Upper lobe of right lung (tissue), 1 donor: ENCODE measurements at regions not wholly inside any gene's neighbourhood (a gene's known extent, or its start where the extent isn't known, plus 50 kb on each side); places are given as distances from the start of the nearest gene placed in this dataset.

Experiments
- ATAC-seq: fragments of 200-7000 bp; cut with Tn5 transposase; one replicate; pipeline ENCODE4 v1.9.1; 2020; ENCODE audit warnings: mild to moderate bottlenecking, moderate library complexity
- DNase-seq: peaks from one replicate; pipeline ENCODE4 v3.0.0-alpha.2; 2020
- H3K27ac ChIP-seq: fragments of 200-600 bp; one replicate; pipeline ENCODE4 v1.8.0; 2022
- H3K27me3 ChIP-seq: fragments of 200-600 bp; one replicate; pipeline ENCODE4 v1.8.0; 2022; ENCODE audit warnings: mild to moderate bottlenecking
- H3K36me3 ChIP-seq: fragments of 200-600 bp; one replicate; pipeline ENCODE4 v1.8.0; 2022
- H3K4me1 ChIP-seq: fragments of 200-600 bp; one replicate; pipeline ENCODE4 v1.8.0; 2022
- H3K4me3 ChIP-seq: fragments of 200-600 bp; one replicate; pipeline ENCODE4 v1.8.0; 2022; ENCODE audit warnings: mild to moderate bottlenecking
- H3K9me3 ChIP-seq: fragments of 200-600 bp; one replicate; pipeline ENCODE4 v1.8.0; 2022
- intact Hi-C: fragments of 100-400 bp; cut with DNase I; formaldehyde crosslinking; loops from one replicate; pipeline ENCODE4 v1.11.0; 2022
- TF ChIP-seq, protein P1 (sequence below): fragments of 200-600 bp; IDR thresholded peaks from one replicate; pipeline ENCODE4 v1.8.0; 2022; ENCODE audit warnings: antibody characterized with exemption
- donor health status: DM: no; HTN: yes; CAD: no; lungs with severe emphysema.

DNA sequence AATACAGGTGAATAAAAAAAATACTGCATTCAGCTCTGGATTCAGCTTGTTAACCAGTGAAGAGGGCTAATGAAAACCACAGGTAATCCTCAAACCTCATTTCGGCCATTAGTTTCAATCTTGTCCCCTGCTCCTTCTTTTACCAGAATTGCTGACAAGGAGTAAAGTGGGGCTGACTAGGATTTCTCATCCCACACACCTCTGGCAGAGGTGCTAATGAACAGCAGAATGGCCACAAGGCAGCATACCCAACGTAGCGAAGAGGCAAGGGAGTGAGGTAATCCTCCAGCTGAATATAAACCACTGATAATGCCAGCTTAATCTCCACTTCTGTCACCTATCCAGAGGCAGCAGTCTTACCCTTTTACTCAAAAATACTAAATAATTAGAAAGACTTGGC is 248.8 kb upstream of the CDIN1 start:
- intact Hi-C loops: no loop called here
- H3K4me3 ChIP-seq: no peak overlapping the region
- no peaks in the 10 kb centered on the region for H3K9me3 ChIP-seq
- TF ChIP-seq, protein P1, sequence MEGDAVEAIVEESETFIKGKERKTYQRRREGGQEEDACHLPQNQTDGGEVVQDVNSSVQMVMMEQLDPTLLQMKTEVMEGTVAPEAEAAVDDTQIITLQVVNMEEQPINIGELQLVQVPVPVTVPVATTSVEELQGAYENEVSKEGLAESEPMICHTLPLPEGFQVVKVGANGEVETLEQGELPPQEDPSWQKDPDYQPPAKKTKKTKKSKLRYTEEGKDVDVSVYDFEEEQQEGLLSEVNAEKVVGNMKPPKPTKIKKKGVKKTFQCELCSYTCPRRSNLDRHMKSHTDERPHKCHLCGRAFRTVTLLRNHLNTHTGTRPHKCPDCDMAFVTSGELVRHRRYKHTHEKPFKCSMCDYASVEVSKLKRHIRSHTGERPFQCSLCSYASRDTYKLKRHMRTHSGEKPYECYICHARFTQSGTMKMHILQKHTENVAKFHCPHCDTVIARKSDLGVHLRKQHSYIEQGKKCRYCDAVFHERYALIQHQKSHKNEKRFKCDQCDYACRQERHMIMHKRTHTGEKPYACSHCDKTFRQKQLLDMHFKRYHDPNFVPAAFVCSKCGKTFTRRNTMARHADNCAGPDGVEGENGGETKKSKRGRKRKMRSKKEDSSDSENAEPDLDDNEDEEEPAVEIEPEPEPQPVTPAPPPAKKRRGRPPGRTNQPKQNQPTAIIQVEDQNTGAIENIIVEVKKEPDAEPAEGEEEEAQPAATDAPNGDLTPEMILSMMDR: no peak
- no peak for ATAC-seq
- no peaks in the 10 kb centered on the region for H3K4me1 ChIP-seq
- no peaks in the 10 kb centered on the region for H3K27me3 ChIP-seq
- no peaks in the 10 kb centered on the region for H3K36me3 ChIP-seq
- DNase-seq: no peak
- H3K27ac ChIP-seq: no peak overlapping the region

DNA sequence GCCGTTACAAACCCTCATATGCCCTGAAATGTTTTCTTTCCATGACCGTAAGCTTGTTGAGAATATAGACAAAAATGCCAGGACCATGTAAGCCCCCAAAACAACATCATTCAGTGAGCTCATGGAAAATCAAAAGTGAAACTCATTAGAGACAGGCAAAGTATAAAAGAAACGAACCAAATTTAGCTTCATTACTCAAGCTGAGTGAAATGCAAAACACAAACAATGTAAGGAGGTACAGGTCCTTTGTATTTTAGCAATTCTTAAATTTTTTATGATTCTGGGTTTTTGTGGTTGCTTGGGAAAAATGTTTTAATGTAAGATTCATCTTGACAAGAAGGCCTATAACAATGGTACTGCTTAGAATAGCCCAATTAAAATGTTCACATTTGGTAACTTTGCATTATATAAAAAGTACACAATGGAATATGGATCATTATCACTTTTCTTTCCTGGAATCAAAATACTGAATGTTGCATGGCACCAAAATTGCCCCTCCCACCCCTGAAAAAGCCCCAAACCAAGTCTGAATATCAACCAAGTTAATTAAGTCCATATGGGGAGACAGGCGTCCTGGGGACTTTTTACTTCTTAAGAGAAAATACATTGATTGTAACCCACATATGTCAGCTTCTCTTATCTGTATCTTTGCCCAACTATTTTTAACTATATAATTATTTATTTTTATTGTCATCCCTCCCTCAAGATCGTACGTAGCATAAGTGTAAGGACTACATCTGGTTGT is 247.7 kb upstream of the CDIN1 start:
- Histone ChIP-seq H3K4me1 (no peaks in the 10 kb centered on the region), H3K4me3 (no peak overlapping the region), H3K36me3 (no peaks in the 10 kb centered on the region), H3K27me3 (no peaks in the 10 kb centered on the region), H3K9me3 (no peaks in the 10 kb centered on the region), H3K27ac (no peak overlapping the region)
- intact Hi-C loops: no loop called here
- ATAC-seq: no peak
- DNase-seq: no peak
- TF ChIP-seq, protein P1: no peak

DNA sequence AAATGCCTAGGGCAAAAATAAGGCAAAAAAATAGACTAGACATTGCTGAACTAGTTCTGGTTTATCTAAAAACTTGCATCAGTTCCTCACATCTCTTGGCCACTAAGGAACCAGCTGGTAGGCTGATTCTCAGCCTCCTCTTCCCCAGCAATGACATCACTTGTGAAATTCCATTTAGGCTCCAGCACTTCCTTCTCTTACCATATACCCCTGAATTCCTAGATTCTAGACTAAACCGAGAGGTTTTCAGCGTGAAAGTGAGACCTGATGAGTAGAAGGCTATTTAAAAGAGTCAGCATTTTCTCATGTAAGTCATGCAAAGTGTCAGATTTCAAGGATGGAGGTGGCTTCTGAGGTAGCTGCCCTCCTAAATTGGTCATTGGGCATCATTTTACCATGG is 247.1 kb upstream of the CDIN1 start:
- no peaks in the 10 kb centered on the region for H3K27me3 ChIP-seq
- no peak overlapping the region for H3K27ac ChIP-seq
- DNase-seq (no peak), ATAC-seq (no peak)
- H3K9me3 ChIP-seq: no peaks in the 10 kb centered on the region
- intact Hi-C loops: no loop called here
- no peak overlapping the region for H3K4me3 ChIP-seq
- H3K36me3 ChIP-seq: no peaks in the 10 kb centered on the region
- H3K4me1 ChIP-seq: no peaks in the 10 kb centered on the region
- TF ChIP-seq, protein P1: no peak

DNA sequence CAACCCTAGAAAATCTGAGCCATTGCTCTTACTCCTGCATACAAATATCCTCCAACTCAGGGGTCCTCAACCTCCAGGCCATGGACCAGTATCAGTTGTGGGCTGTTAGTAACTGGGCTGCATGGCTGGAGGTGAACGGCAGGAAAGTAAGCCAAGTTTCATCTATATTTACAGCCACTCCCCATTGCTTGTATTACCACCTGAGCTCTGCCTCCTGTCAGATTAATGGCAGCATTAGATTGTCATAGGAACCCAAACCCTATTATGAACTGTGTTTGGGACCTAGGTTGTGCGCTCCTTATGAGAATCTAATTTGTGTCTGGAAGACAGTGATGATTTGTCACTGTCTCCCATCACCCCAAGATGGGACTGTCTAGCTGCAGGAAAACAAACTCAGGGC is 246.5 kb upstream of the CDIN1 start:
- TF ChIP-seq, protein P1: no peak
- no peaks in the 10 kb centered on the region for H3K27me3 ChIP-seq
- H3K36me3 ChIP-seq: no peaks in the 10 kb centered on the region
- no peak overlapping the region for H3K27ac ChIP-seq
- ATAC-seq (no peak), DNase-seq (no peak)
- no peaks in the 10 kb centered on the region for H3K9me3 ChIP-seq
- intact Hi-C loops: no loop called here
- no peak overlapping the region for H3K4me3 ChIP-seq
- no peaks in the 10 kb centered on the region for H3K4me1 ChIP-seq

- H3K27me3 ChIP-seq: no peaks in the 10 kb centered on the region
- no peaks in the 10 kb centered on the region for H3K9me3 ChIP-seq
- H3K27ac ChIP-seq: no peak overlapping the region
- TF ChIP-seq, protein P1: no peak
- no peak overlapping the region for H3K4me3 ChIP-seq
- DNase-seq (no peak), ATAC-seq (no peak)
- no peaks in the 10 kb centered on the region for H3K4me1 ChIP-seq
- no peaks in the 10 kb centered on the region for H3K36me3 ChIP-seq
- intact Hi-C loops: no loop called here
These were observed 245.4 kb upstream of the CDIN1 start for GRCh38 chr15:36334059-36334458.

DNA sequence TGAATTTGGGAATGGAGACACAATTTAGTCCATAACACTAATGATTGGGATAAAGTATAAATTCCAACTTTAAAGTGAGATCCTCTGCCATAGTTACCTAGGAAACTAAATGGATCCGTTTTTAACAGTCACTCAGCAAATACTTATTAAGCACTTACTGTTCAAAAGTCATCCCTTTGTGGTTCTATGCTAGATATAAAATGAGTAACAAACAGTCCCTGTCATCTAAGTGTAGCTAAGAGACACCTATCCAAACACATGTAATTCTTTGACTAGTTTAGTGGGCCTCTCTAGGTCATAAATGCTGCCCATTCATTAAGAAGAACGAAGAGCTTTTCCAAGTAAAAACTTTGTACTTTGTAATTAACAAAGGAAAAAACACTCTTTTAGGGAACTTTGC is 244.2 kb upstream of the CDIN1 start:
- intact Hi-C loops: no loop called here
- TF ChIP-seq, protein P1: no peak
- ATAC-seq (no peak), DNase-seq (no peak)
- no peaks in the 10 kb centered on the region for H3K36me3 ChIP-seq
- no peak overlapping the region for H3K4me3 ChIP-seq
- no peaks in the 10 kb centered on the region for H3K9me3 ChIP-seq
- H3K27ac ChIP-seq: no peak overlapping the region
- H3K27me3 ChIP-seq: no peaks in the 10 kb centered on the region
- no peaks in the 10 kb centered on the region for H3K4me1 ChIP-seq
